IMR-90 (cell line): ENCODE measurements at regions not wholly inside any gene's neighbourhood (a gene's known extent, or its start where the extent isn't known, plus 50 kb on each side); places are given as distances from the start of the nearest gene placed in this dataset.

Source experiments
- ATAC-seq: fragments of 200-7000 bp; cut with Tn5 transposase; 2 replicates; pipeline ENCODE4 v1.9.1; 2020; ENCODE audit warnings: low read depth, mild to moderate bottlenecking, moderate library complexity
- BruUV-seq: library from RNA; stranded (reverse); fragments of 400-500 nt; replicated peaks from 2 replicates; lab custom pipeline; 2021; lab: Mats Ljungman, UMichigan
- CTCF ChIA-PET: fragments of 300-600 bp; formaldehyde crosslinking; extraction: SDS; loops from one replicate; lab custom pipeline; 2021; ENCODE audit warnings: antibody characterized with exemption; lab: Yijun Ruan, JAX
- POLR2A ChIA-PET: fragments of 300-600 bp; sonication (Branson Sonifier 250); formaldehyde crosslinking; loops from one replicate; lab custom pipeline; 2022; ENCODE audit warnings: antibody characterized with exemption; ENCODE audit not compliant: unreplicated experiment; lab: Charles Lee
- DNase-seq: peaks from one replicate; pipeline ENCODE4 v3.0.0; 2013
- H2AFZ ChIP-seq: replicated peaks from 2 replicates; pipeline ENCODE3; 2013; ENCODE audit warnings: low read length, mild to moderate bottlenecking; ENCODE audit not compliant: poor library complexity
- H2AK5ac ChIP-seq: 2 replicates; pipeline ENCODE4 v1.6.1; 2013; ENCODE audit warnings: low read depth, low read length, inconsistent platforms
- H2AK9ac ChIP-seq: replicated peaks from 2 replicates; pipeline ENCODE3; 2013; ENCODE audit warnings: mild to moderate bottlenecking, low read depth, low read length, moderate library complexity; ENCODE audit not compliant: poor library complexity
- H2BK120ac ChIP-seq: 2 replicates; pipeline ENCODE4 v1.6.1; 2013; ENCODE audit warnings: low read depth, low read length, inconsistent platforms
- H2BK15ac ChIP-seq: 3 replicates; pipeline ENCODE4 v1.6.1; 2013; ENCODE audit warnings: low read depth, low read length, inconsistent platforms
- H2BK20ac ChIP-seq: 2 replicates; pipeline ENCODE4 v1.6.1; 2013; ENCODE audit warnings: low read depth, mild to moderate bottlenecking, inconsistent platforms, low read length, moderate library complexity
- H2BK5ac ChIP-seq: 2 replicates; pipeline ENCODE4 v1.6.1; 2013; ENCODE audit warnings: mild to moderate bottlenecking, low read depth, low read length, inconsistent platforms; ENCODE audit not compliant: poor library complexity, severe bottlenecking
- H3K14ac ChIP-seq: replicated peaks from 2 replicates; pipeline ENCODE4 v1.6.1; 2013; ENCODE audit warnings: low read depth, low read length, inconsistent platforms
- H3K18ac ChIP-seq: 2 replicates; pipeline ENCODE4 v1.6.1; 2013; ENCODE audit warnings: low read depth, low read length, control low read depth
- H3K23ac ChIP-seq: 2 replicates; pipeline ENCODE4 v1.6.1; 2013; ENCODE audit warnings: low read depth, low read length, inconsistent platforms
- H3K27ac ChIP-seq: 2 replicates; pipeline ENCODE4 v1.5.1; 2013; ENCODE audit warnings: mild to moderate bottlenecking, control low read depth, low read length; ENCODE audit not compliant: insufficient read depth
- H3K27me3 ChIP-seq: 2 replicates; pipeline ENCODE4 v1.6.1; 2013; ENCODE audit warnings: low read length; ENCODE audit not compliant: control insufficient read depth, insufficient read depth
- H3K36me3 ChIP-seq: 2 replicates; pipeline ENCODE4 v1.6.1; 2013; ENCODE audit warnings: low read length, mixed read lengths; ENCODE audit not compliant: control insufficient read depth, insufficient read depth
- H3K4ac ChIP-seq: 2 replicates; pipeline ENCODE4 v1.6.1; 2013; ENCODE audit warnings: low read depth, low read length, inconsistent platforms
- H3K4me1 ChIP-seq: 2 replicates; pipeline ENCODE4 v1.6.1; 2013; ENCODE audit warnings: low read length, mixed read lengths; ENCODE audit not compliant: control insufficient read depth, insufficient read depth
- H3K4me2 ChIP-seq: 2 replicates; pipeline ENCODE4 v1.6.1; 2013; ENCODE audit warnings: low read depth, mild to moderate bottlenecking, control low read depth, low read length, moderate library complexity
- H3K4me3 ChIP-seq: 2 replicates; pipeline ENCODE4 v1.5.1; 2013; ENCODE audit warnings: low read depth, mild to moderate bottlenecking, control low read depth, low read length, moderate library complexity; ENCODE audit not compliant: insufficient read depth
- H3K56ac ChIP-seq: 2 replicates; pipeline ENCODE4 v1.6.1; 2013; ENCODE audit warnings: low read length, inconsistent platforms; ENCODE audit not compliant: insufficient read depth; ENCODE audit errors: extremely low read depth
- H3K79me1 ChIP-seq, 2 experiments: 2 replicates each; pipeline ENCODE4 v1.6.1; 2013; ENCODE audit warnings: low read length in 2 of 2, inconsistent platforms in 1 of 2, low read depth in 1 of 2
- H3K9ac ChIP-seq: 2 replicates; pipeline ENCODE4 v1.6.1; 2013; ENCODE audit warnings: low read depth, low read length, control low read depth
- H3K9me1 ChIP-seq: 2 replicates; pipeline ENCODE4 v1.6.1; 2013; ENCODE audit warnings: low read length, inconsistent platforms; ENCODE audit not compliant: insufficient read depth
- H3K9me3 ChIP-seq: 2 replicates; pipeline ENCODE4 v1.6.1; 2013; ENCODE audit warnings: low read length; ENCODE audit not compliant: control insufficient read depth, insufficient read depth
- H4K20me1 ChIP-seq: 2 replicates; pipeline ENCODE4 v1.6.1; 2013; ENCODE audit warnings: low read length, inconsistent platforms; ENCODE audit not compliant: insufficient read depth
- H4K5ac ChIP-seq: 2 replicates; pipeline ENCODE4 v1.6.1; 2013; ENCODE audit warnings: mild to moderate bottlenecking, low read depth, low read length, control low read depth
- H4K8ac ChIP-seq, 2 experiments: 2 replicates each; pipeline ENCODE4 v1.6.1; 2013; ENCODE audit warnings: low read depth in 2 of 2, low read length in 2 of 2, control low read depth in 1 of 2, inconsistent platforms in 1 of 2
- H4K91ac ChIP-seq: 2 replicates; pipeline ENCODE4 v1.6.1; 2013; ENCODE audit warnings: low read depth, low read length, inconsistent platforms; ENCODE audit not compliant: insufficient read depth
- MAZ ChIP-seq: IDR thresholded peaks from 2 replicates; pipeline ENCODE4 v1.6.1; 2012; ENCODE audit warnings: low read depth, mild to moderate bottlenecking, low read length, improper control_type of control experiment, moderate library complexity, borderline replicate concordance
- WGBS, 2 experiments: methylation state at CpG; one replicate each; pipeline versions ENCODE4 v1.1.5 to v1.1.7; 2013; ENCODE audit warnings: missing lambda C conversion rate in 2 of 2; ENCODE audit not compliant: insufficient read length in 1 of 2; ENCODE audit errors: extremely low coverage in 2 of 2; 5-methylcytosine and 5-hydroxymethylcytosine counted together
- dilution Hi-C: fragments of 300-500 bp; cut with HindIII; formaldehyde crosslinking; loops from one replicate; pipeline ENCODE4 v1.14.3; 2018; ENCODE audit warnings: low sequenced_read_pairs; ENCODE audit not compliant: unreplicated experiment
- in situ Hi-C: fragments of 300-500 bp; cut with MboI; formaldehyde crosslinking; loops from 3 replicates; pipeline ENCODE4 v1.14.3; 2019; ENCODE audit warnings: low sequenced_read_pairs, inconsistent platforms, mixed read lengths
- intact Hi-C: fragments of 100-400 bp; cut with micrococcal nuclease; formaldehyde crosslinking; loops from 2 replicates; pipeline ENCODE4 v1.10.0; 2022

DNA sequence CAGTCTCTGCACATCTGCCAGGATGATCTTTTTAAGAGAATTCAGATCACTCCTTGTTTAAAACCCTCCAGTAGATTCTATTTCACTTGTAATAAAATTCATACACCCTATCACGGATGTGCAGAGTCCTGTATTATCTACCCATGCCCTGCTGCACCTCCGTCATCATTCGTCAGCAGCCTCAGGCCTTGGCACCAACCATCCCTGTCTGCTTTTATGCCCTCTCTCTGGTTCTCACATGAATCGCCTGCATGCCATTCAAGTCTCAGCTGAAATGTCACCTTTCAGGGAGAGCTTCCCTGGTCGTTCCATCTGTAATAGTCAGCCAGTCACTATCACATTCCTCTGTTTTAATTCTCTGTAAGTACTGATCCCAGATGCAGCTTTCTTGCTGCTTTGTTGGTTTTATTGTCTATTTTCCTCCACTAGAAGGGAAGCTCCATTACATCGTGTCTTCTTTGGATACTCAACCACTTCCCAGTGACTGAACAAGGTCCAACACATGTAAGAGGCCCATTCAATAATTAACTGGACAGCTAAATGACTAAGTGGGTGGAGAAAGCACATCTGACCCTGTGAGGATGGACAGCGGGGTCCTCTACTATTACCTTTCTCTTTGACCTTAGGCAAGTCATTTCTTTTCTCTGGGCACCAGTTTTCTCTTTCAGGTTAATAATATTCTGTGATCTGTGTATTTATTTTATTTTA, 81.2 kb upstream of the GOT2 start:
- Histone ChIP-seq H3K4ac (no peak overlapping the region), H3K23ac (no peak overlapping the region), H3K9ac (no peak overlapping the region), H4K5ac (no peak overlapping the region), H3K18ac (no peak overlapping the region), H2AK9ac (no peak overlapping the region), H3K9me1 (no peaks in the 10 kb centered on the region), H3K27ac (no peak overlapping the region), H3K4me2 (no peak overlapping the region), H2BK5ac (no peak overlapping the region), H4K20me1 (no peaks in the 10 kb centered on the region), H3K27me3 (no peaks in the 10 kb centered on the region), H3K36me3 (no peaks in the 10 kb centered on the region), H2BK15ac (no peak overlapping the region), H4K8ac (no peak overlapping the region), H3K56ac (no peak overlapping the region), H2BK20ac (no peak overlapping the region), H2AK5ac (no peak overlapping the region), H2AFZ (no peak overlapping the region), H3K9me3 (no peaks in the 10 kb centered on the region), H3K4me1 (no peaks in the 10 kb centered on the region), H3K79me1 (no peaks in the 10 kb centered on the region), H3K4me3 (no peak overlapping the region), H4K91ac (no peak overlapping the region), H3K14ac (no peak overlapping the region), H2BK120ac (no peak overlapping the region)
- ATAC-seq, result no peak
- intact Hi-C loops, result no loop called here
- 95% methylated on average over 3 of the region's 7 CpGs; no CpG with 5 or more reads in 1 of the 2 experiments for WGBS, 2 experiments
- TF ChIP-seq MAZ, result no peak
- ChIA-PET CTCF (interaction anchor here (0.9 kb wide), 1 partner anchor 1608 kb away, joined by 3 read pairs; no protein-coding TSS in a partner anchor), POLR2A (no interaction called here)
- in situ Hi-C loops, result no loop called here
- BruUV-seq, result no TSS peak
- DNase-seq, result no peak
- dilution Hi-C loops, result no loop called here
